ENCODE measurements at regions not wholly inside any gene's neighbourhood (a gene's known extent, or its start where the extent isn't known, plus 50 kb on each side); places are given as distances from the start of the nearest gene placed in this dataset.

GRCh38 chr1:38270849-38271633 lies 224.4 kb upstream of the POU3F1 start:
- no peaks in the 10 kb centered on the region for H3K27me3 ChIP-seq
- H3K9ac ChIP-seq = no peak overlapping the region
- H3K4me3 ChIP-seq = no peak overlapping the region
- H3K27ac ChIP-seq = no peak overlapping the region
- TF ChIP-seq Cebpa-rat (IDR thresholded peaks at IDR 0.05) = no peak
- no peaks in the 10 kb centered on the region for H3K9me3 ChIP-seq
- H3K4me2 ChIP-seq = no peak overlapping the region
- no peaks in the 10 kb centered on the region for H3K4me1 ChIP-seq
- no peaks in the 10 kb centered on the region for H4K20me1 ChIP-seq
- H3K36me3 ChIP-seq = no peaks in the 10 kb centered on the region

- H3K9ac ChIP-seq = no peak overlapping the region
- H4K20me1 ChIP-seq = no peaks in the 10 kb centered on the region
- TF ChIP-seq Cebpa-rat (IDR thresholded peaks at IDR 0.05) = no peak
- no peaks in the 10 kb centered on the region for H3K36me3 ChIP-seq
- H3K4me1 ChIP-seq = no peaks in the 10 kb centered on the region
- no peak overlapping the region for H3K4me2 ChIP-seq
- H3K27ac ChIP-seq = no peak overlapping the region
- H3K27me3 ChIP-seq = no peaks in the 10 kb centered on the region
- no peaks in the 10 kb centered on the region for H3K9me3 ChIP-seq
- no peak overlapping the region for H3K4me3 ChIP-seq
These were observed 223.6 kb upstream of the POU3F1 start for GRCh38 chr1:38269923-38270848.

- Histone ChIP-seq H3K4me2 (no peak overlapping the region), H3K27me3 (no peaks in the 10 kb centered on the region), H4K20me1 (no peaks in the 10 kb centered on the region), H3K27ac (no peak overlapping the region), H3K9ac (no peak overlapping the region), H3K4me1 (peaks cover 10% of the 10 kb centered on the region; the same call in 1 of the 2 replicates), H3K4me3 (no peak overlapping the region), H3K9me3 (no peaks in the 10 kb centered on the region), H3K36me3 (no peaks in the 10 kb centered on the region)
- no peak for TF ChIP-seq Cebpa-rat (IDR thresholded peaks at IDR 0.05)
These were observed 221.6 kb upstream of the POU3F1 start for GRCh38 chr1:38268226-38268625.

- H3K4me3 ChIP-seq = no peak overlapping the region
- H3K9ac ChIP-seq = no peak overlapping the region
- no peak overlapping the region for H3K27ac ChIP-seq
- TF ChIP-seq Cebpa-rat (IDR thresholded peaks at IDR 0.05) = no peak
- H4K20me1 ChIP-seq = no peaks in the 10 kb centered on the region
- H3K36me3 ChIP-seq = no peaks in the 10 kb centered on the region
- H3K27me3 ChIP-seq = no peaks in the 10 kb centered on the region
- H3K4me1 ChIP-seq = peaks cover 10% of the 10 kb centered on the region; the same call in 1 of the 2 replicates
- no peak overlapping the region for H3K4me2 ChIP-seq
- H3K9me3 ChIP-seq = no peaks in the 10 kb centered on the region
These were observed 220.7 kb upstream of the POU3F1 start for GRCh38 chr1:38267037-38268036.

- H3K9me3 ChIP-seq = no peaks in the 10 kb centered on the region
- no peaks in the 10 kb centered on the region for H3K36me3 ChIP-seq
- no peaks in the 10 kb centered on the region for H3K27me3 ChIP-seq
- H4K20me1 ChIP-seq = no peaks in the 10 kb centered on the region
- H3K4me1 ChIP-seq = peaks cover 10% of the 10 kb centered on the region; the same call in 1 of the 2 replicates
- TF ChIP-seq Cebpa-rat (IDR thresholded peaks at IDR 0.05) = no peak
- H3K4me3 ChIP-seq = no peak overlapping the region
- no peak overlapping the region for H3K27ac ChIP-seq
- H3K4me2 ChIP-seq = no peak overlapping the region
- H3K9ac ChIP-seq = no peak overlapping the region
These were observed 219.6 kb upstream of the POU3F1 start for GRCh38 chr1:38266197-38266520.

- no peaks in the 10 kb centered on the region for H4K20me1 ChIP-seq
- no peak overlapping the region for H3K27ac ChIP-seq
- TF ChIP-seq Cebpa-rat (IDR thresholded peaks at IDR 0.05) = no peak
- no peak overlapping the region for H3K4me2 ChIP-seq
- no peaks in the 10 kb centered on the region for H3K9me3 ChIP-seq
- H3K4me3 ChIP-seq = no peak overlapping the region
- H3K27me3 ChIP-seq = no peaks in the 10 kb centered on the region
- no peaks in the 10 kb centered on the region for H3K36me3 ChIP-seq
- H3K9ac ChIP-seq = no peak overlapping the region
- H3K4me1 ChIP-seq = peaks cover 10% of the 10 kb centered on the region; the same call in 1 of the 2 replicates
These were observed 219.0 kb upstream of the POU3F1 start for GRCh38 chr1:38265293-38266196.

GRCh38 chr1:38263438-38263837 lies 216.8 kb upstream of the POU3F1 start:
- H3K9me3 ChIP-seq = peaks cover 14% of the 10 kb centered on the region
- H3K9ac ChIP-seq = no peak overlapping the region
- no peaks in the 10 kb centered on the region for H3K36me3 ChIP-seq
- no peak overlapping the region for H3K27ac ChIP-seq
- H3K27me3 ChIP-seq = no peaks in the 10 kb centered on the region
- no peak for TF ChIP-seq Cebpa-rat (IDR thresholded peaks at IDR 0.05)
- H3K4me1 ChIP-seq = peaks cover 10% of the 10 kb centered on the region; the same call in 1 of the 2 replicates
- H3K4me2 ChIP-seq = no peak overlapping the region
- no peaks in the 10 kb centered on the region for H4K20me1 ChIP-seq
- no peak overlapping the region for H3K4me3 ChIP-seq

GRCh38 chr1:38261574-38261973 lies 215.0 kb upstream of the POU3F1 start:
- Histone ChIP-seq H4K20me1 (no peaks in the 10 kb centered on the region), H3K4me3 (no peak overlapping the region), H3K36me3 (no peaks in the 10 kb centered on the region), H3K27ac (no peak overlapping the region), H3K9me3 (peaks cover 14% of the 10 kb centered on the region), H3K9ac (no peak overlapping the region), H3K4me2 (no peak overlapping the region), H3K4me1 (peaks cover 10% of the 10 kb centered on the region; the same call in 1 of the 2 replicates), H3K27me3 (no peaks in the 10 kb centered on the region)
- TF ChIP-seq Cebpa-rat (IDR thresholded peaks at IDR 0.05) = no peak

All from BLaER1 (cell line).